Endothelial cell of umbilical vein (primary cell): ENCODE measurements at regions not wholly inside any gene's neighbourhood (a gene's known extent, or its start where the extent isn't known, plus 50 kb on each side); places are given as distances from the start of the nearest gene placed in this dataset.

Source experiments
- EZH2 ChIP-seq: IDR thresholded peaks from 2 replicates; pipeline ENCODE4 v1.6.1; 2012; ENCODE audit warnings: borderline replicate concordance, low read depth, mild to moderate bottlenecking, moderate library complexity, low read length, inconsistent platforms; ENCODE audit not compliant: severe bottlenecking
- FOS ChIP-seq: IDR thresholded peaks from 2 replicates; pipeline ENCODE4 v1.6.1; 2011; ENCODE audit warnings: mild to moderate bottlenecking, low read length, moderate library complexity, borderline replicate concordance; ENCODE audit not compliant: insufficient read depth
- JUN ChIP-seq: IDR thresholded peaks from 2 replicates; pipeline ENCODE4 v1.6.1; 2011; ENCODE audit warnings: borderline replicate concordance, low read depth; ENCODE audit not compliant: insufficient read length, insufficient read depth
- MYC ChIP-seq: IDR thresholded peaks from one replicate; pipeline ENCODE4 v1.6.1; 2011; ENCODE audit warnings: mild to moderate bottlenecking, low read depth, low read length
- POLR2A ChIP-seq: IDR thresholded peaks from 2 replicates; pipeline ENCODE4 v1.6.1; 2012; ENCODE audit warnings: low read depth, mild to moderate bottlenecking, control low read depth, low read length
- POLR2AphosphoS5 ChIP-seq: IDR thresholded peaks from 2 replicates; pipeline ENCODE4 v1.6.1; 2012; ENCODE audit warnings: low read depth, mild to moderate bottlenecking, control low read depth, low read length, moderate library complexity; ENCODE audit not compliant: insufficient read depth
- TF ChIP-seq, protein P1 (sequence below), 2 donors: IDR thresholded peaks; 1 replicate in 1 of 2; 2 replicates in 1 of 2; pipeline ENCODE4 v1.5.1; 2011; ENCODE audit warnings: low read length in 2 of 2, mild to moderate bottlenecking in 2 of 2, moderate library complexity in 2 of 2, control low read depth in 1 of 2, inconsistent platforms in 1 of 2, low read depth in 1 of 2; ENCODE audit not compliant: insufficient read depth in 1 of 2; ENCODE audit errors: extremely low read depth in 1 of 2
- TF ChIP-seq, protein P2 (sequence below): IDR thresholded peaks from 2 replicates; pipeline ENCODE4 v1.6.1; 2011; ENCODE audit not compliant: insufficient read depth, insufficient read length

DNA sequence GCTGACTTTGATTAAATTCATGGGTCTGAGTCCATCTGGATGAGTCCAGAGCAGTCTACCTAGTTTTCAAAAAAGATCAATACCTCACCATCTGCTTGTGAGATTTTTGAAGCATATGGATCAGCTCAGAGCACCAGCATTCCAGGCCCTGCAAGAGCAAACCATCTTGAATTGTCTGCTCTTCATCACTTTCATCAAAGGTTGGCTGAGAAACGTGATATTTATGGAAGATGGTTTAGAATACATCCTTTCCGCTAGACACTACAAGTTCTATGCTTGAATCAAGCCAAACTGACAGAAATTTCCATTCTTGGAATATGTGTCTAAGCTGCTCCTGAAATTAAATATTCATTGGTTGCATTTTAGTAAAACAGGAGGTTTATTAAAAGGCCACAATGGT lies 190.3 kb downstream of the KCNRG start:
- TF ChIP-seq JUN (no peak), EZH2 (no peak), MYC (no peak), POLR2A (no peak), POLR2AphosphoS5 (no peak), FOS (no peak)
- TF ChIP-seq, protein P1, sequence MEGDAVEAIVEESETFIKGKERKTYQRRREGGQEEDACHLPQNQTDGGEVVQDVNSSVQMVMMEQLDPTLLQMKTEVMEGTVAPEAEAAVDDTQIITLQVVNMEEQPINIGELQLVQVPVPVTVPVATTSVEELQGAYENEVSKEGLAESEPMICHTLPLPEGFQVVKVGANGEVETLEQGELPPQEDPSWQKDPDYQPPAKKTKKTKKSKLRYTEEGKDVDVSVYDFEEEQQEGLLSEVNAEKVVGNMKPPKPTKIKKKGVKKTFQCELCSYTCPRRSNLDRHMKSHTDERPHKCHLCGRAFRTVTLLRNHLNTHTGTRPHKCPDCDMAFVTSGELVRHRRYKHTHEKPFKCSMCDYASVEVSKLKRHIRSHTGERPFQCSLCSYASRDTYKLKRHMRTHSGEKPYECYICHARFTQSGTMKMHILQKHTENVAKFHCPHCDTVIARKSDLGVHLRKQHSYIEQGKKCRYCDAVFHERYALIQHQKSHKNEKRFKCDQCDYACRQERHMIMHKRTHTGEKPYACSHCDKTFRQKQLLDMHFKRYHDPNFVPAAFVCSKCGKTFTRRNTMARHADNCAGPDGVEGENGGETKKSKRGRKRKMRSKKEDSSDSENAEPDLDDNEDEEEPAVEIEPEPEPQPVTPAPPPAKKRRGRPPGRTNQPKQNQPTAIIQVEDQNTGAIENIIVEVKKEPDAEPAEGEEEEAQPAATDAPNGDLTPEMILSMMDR (IDR thresholded peaks at IDR 0.05; ENCODE audit: extremely low read depth in 1 of 2, insufficient read depth in 1 of 2, low read depth in 1 of 2, low read length in 2 of 2): no peak
- TF ChIP-seq, protein P2, sequence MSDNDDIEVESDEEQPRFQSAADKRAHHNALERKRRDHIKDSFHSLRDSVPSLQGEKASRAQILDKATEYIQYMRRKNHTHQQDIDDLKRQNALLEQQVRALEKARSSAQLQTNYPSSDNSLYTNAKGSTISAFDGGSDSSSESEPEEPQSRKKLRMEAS: no peak
